HL-60 (cell line): ENCODE measurements at regions not wholly inside any gene's neighbourhood (a gene's known extent, or its start where the extent isn't known, plus 50 kb on each side); places are given as distances from the start of the nearest gene placed in this dataset.

ENCODE experiments used
- POLR2AphosphoS5 ChIP-seq: IDR thresholded peaks from 2 replicates; pipeline ENCODE4 v1.6.1; 2012; ENCODE audit warnings: low read depth
- TF ChIP-seq, protein P1 (sequence below): IDR thresholded peaks from 2 replicates; pipeline ENCODE4 v1.6.1; 2012; ENCODE audit warnings: low read depth; ENCODE audit not compliant: insufficient replicate concordance
- TF ChIP-seq, protein P2 (sequence below): IDR thresholded peaks from one replicate; pipeline ENCODE4 v1.5.1; 2011; ENCODE audit warnings: low read length, control low read depth, inconsistent platforms; ENCODE audit not compliant: insufficient read depth

DNA sequence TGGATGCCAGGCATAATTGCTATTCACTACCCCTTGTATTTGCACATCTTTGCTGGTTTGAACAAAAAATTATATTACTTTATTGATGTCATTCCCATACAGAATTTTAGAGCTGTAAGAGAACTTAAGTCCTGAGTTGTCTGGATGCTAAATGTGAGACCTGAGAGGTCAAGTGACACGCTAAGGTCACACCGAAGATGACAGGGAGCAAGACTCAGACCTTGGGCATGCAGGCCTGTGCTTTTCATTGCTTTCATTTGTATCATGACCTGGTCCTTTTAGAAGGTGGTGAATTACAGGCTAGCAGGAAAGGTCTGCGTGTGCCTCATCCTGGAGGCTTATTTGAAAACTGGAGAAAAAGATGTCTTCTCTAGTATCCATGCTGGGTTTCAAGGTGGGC is 312.0 kb upstream of the RASGRP1 start:
- TF ChIP-seq, protein P1, sequence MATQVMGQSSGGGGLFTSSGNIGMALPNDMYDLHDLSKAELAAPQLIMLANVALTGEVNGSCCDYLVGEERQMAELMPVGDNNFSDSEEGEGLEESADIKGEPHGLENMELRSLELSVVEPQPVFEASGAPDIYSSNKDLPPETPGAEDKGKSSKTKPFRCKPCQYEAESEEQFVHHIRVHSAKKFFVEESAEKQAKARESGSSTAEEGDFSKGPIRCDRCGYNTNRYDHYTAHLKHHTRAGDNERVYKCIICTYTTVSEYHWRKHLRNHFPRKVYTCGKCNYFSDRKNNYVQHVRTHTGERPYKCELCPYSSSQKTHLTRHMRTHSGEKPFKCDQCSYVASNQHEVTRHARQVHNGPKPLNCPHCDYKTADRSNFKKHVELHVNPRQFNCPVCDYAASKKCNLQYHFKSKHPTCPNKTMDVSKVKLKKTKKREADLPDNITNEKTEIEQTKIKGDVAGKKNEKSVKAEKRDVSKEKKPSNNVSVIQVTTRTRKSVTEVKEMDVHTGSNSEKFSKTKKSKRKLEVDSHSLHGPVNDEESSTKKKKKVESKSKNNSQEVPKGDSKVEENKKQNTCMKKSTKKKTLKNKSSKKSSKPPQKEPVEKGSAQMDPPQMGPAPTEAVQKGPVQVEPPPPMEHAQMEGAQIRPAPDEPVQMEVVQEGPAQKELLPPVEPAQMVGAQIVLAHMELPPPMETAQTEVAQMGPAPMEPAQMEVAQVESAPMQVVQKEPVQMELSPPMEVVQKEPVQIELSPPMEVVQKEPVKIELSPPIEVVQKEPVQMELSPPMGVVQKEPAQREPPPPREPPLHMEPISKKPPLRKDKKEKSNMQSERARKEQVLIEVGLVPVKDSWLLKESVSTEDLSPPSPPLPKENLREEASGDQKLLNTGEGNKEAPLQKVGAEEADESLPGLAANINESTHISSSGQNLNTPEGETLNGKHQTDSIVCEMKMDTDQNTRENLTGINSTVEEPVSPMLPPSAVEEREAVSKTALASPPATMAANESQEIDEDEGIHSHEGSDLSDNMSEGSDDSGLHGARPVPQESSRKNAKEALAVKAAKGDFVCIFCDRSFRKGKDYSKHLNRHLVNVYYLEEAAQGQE, result no peak
- TF ChIP-seq, protein P2, sequence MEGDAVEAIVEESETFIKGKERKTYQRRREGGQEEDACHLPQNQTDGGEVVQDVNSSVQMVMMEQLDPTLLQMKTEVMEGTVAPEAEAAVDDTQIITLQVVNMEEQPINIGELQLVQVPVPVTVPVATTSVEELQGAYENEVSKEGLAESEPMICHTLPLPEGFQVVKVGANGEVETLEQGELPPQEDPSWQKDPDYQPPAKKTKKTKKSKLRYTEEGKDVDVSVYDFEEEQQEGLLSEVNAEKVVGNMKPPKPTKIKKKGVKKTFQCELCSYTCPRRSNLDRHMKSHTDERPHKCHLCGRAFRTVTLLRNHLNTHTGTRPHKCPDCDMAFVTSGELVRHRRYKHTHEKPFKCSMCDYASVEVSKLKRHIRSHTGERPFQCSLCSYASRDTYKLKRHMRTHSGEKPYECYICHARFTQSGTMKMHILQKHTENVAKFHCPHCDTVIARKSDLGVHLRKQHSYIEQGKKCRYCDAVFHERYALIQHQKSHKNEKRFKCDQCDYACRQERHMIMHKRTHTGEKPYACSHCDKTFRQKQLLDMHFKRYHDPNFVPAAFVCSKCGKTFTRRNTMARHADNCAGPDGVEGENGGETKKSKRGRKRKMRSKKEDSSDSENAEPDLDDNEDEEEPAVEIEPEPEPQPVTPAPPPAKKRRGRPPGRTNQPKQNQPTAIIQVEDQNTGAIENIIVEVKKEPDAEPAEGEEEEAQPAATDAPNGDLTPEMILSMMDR, result no peak
- TF ChIP-seq POLR2AphosphoS5, result no peak
